Mucosa of descending colon (tissue), 3 donors: ENCODE measurements at regions not wholly inside any gene's neighbourhood (a gene's known extent, or its start where the extent isn't known, plus 50 kb on each side); places are given as distances from the start of the nearest gene placed in this dataset.

ENCODE experiments used
- ATAC-seq: fragments of 200-7000 bp; cut with Tn5 transposase; one replicate; pipeline ENCODE4 v1.9.1; 2020; ENCODE audit warnings: mild to moderate bottlenecking, moderate library complexity
- DNase-seq, 3 donors: peaks; one replicate each; pipeline ENCODE4 v3.0.0-alpha.2; 2020
- H3K36me3 ChIP-seq: fragments of 200-600 bp; one replicate; pipeline ENCODE4 v1.8.0; 2021; ENCODE audit warnings: low read depth, mild to moderate bottlenecking
- H3K4me1 ChIP-seq: fragments of 200-600 bp; one replicate; pipeline ENCODE4 v1.8.0; 2021; ENCODE audit warnings: low read depth, mild to moderate bottlenecking
- H3K4me3 ChIP-seq: fragments of 200-600 bp; one replicate; pipeline ENCODE4 v1.8.0; 2021; ENCODE audit warnings: mild to moderate bottlenecking
- H3K9me3 ChIP-seq: fragments of 200-600 bp; one replicate; pipeline ENCODE4 v1.8.0; 2021; ENCODE audit warnings: mild to moderate bottlenecking
- CTCF ChIP-seq: fragments of 200-600 bp; IDR thresholded peaks from one replicate; pipeline ENCODE4 v1.8.0; 2022; ENCODE audit warnings: antibody characterized with exemption, mild to moderate bottlenecking
- intact Hi-C, 2 donors: fragments of 100-400 bp; cut with DNase I in 1 of 2; cut with micrococcal nuclease in 1 of 2; formaldehyde crosslinking; loops; one replicate each; pipeline versions ENCODE4 v1.11.0 to v1.11.1; 2022; cut with DNase I, micrococcal nuclease
- donor health status: DM: no; HTN: no; CAD: no; lungs with moderate emphysema.
- donor health status: DM: no; HTN: no; CAD: no.
- donor health status: DM: no; HTN: yes; CAD: no.

GRCh38 chr9:75451505-75451904, 363.2 kb downstream of the OSTF1 start:
- Histone ChIP-seq H3K9me3 (no peaks in the 10 kb centered on the region), H3K4me3 (no peak overlapping the region), H3K36me3 (no peaks in the 10 kb centered on the region), H3K4me1 (peaks cover 4% of the 10 kb centered on the region)
- peak; percentile 10 for ATAC-seq
- intact Hi-C loops, result no loop called here
- TF ChIP-seq CTCF, result no peak
- no peak for DNase-seq

- H3K4me3 ChIP-seq, result no peak overlapping the region
- no peaks in the 10 kb centered on the region for H3K9me3 ChIP-seq
- no peak for TF ChIP-seq CTCF
- intact Hi-C loops, result no loop called here
- H3K36me3 ChIP-seq, result no peaks in the 10 kb centered on the region
- ATAC-seq, result no peak
- H3K4me1 ChIP-seq, result peaks cover 4% of the 10 kb centered on the region
- DNase-seq, result no peak
These were observed 364.2 kb downstream of the OSTF1 start for GRCh38 chr9:75452512-75452911.

- TF ChIP-seq CTCF, result no peak
- Histone ChIP-seq H3K4me1 (peaks cover 4% of the 10 kb centered on the region), H3K36me3 (no peaks in the 10 kb centered on the region), H3K4me3 (no peak overlapping the region), H3K9me3 (no peaks in the 10 kb centered on the region)
- ATAC-seq, result peak; percentile 75
- intact Hi-C loops, result no loop called here
- DNase-seq, result peak; percentile 20 to 46 (median 35)
These were observed 365.7 kb downstream of the OSTF1 start for GRCh38 chr9:75454043-75454442.

DNA sequence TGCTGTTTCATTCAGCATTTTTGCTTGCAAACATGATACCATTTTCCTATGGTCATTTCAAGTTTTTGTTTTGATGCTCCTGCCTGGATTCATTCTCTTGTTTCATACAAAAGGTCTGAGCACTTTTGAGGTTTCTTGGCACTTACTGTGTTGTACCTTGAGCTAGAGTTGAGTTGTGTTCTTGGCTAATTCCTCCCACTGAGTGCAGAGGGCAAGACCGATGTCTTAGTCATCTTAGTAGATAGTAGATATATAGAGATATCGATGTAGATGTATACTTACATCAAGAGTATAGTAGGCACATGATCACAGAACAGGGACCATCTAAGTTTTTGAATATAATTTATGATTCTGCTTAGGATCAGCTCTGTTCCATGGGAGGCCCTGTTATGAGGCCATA, 366.6 kb downstream of the OSTF1 start:
- H3K36me3 ChIP-seq, result no peaks in the 10 kb centered on the region
- ATAC-seq (no peak), DNase-seq (no peak)
- H3K4me1 ChIP-seq, result peaks cover 4% of the 10 kb centered on the region
- no peak overlapping the region for H3K4me3 ChIP-seq
- intact Hi-C loops, result no loop called here
- TF ChIP-seq CTCF, result no peak
- no peaks in the 10 kb centered on the region for H3K9me3 ChIP-seq

- H3K4me1 ChIP-seq, result peaks cover 4% of the 10 kb centered on the region
- no peaks in the 10 kb centered on the region for H3K9me3 ChIP-seq
- intact Hi-C loops, result no loop called here
- no peak for TF ChIP-seq CTCF
- ATAC-seq (peak; percentile 75), DNase-seq (peak in 1 of 3 donors; percentile 27)
- no peaks in the 10 kb centered on the region for H3K36me3 ChIP-seq
- H3K4me3 ChIP-seq, result no peak overlapping the region
These were observed 367.2 kb downstream of the OSTF1 start for GRCh38 chr9:75455444-75455921.

DNA sequence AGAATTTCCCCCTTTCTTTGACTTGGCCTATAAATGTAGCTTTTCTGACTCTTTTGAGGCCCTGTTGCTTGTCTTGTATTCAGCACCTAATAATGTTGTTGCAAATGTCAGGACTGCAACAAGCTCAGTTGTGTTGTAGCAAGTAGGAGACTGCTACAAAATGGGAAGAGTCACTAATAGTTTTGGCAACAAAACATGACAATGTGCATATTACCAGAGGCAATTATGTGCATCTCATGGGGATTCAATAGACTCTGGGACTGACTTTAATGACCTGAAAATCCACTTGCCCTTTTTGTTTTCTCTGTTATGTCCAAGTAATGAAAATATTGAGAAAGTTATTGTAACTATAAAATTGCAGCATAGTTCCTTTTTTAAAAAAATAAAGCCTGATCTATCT, 368.4 kb downstream of the OSTF1 start:
- no peak for TF ChIP-seq CTCF
- intact Hi-C loops, result no loop called here
- Histone ChIP-seq H3K9me3 (no peaks in the 10 kb centered on the region), H3K4me1 (peaks cover 4% of the 10 kb centered on the region), H3K4me3 (no peak overlapping the region), H3K36me3 (no peaks in the 10 kb centered on the region)
- ATAC-seq, result no peak
- no peak for DNase-seq
